ENCODE measurements at regions not wholly inside any gene's neighbourhood (a gene's known extent, or its start where the extent isn't known, plus 50 kb on each side); places are given as distances from the start of the nearest gene placed in this dataset.

DNA sequence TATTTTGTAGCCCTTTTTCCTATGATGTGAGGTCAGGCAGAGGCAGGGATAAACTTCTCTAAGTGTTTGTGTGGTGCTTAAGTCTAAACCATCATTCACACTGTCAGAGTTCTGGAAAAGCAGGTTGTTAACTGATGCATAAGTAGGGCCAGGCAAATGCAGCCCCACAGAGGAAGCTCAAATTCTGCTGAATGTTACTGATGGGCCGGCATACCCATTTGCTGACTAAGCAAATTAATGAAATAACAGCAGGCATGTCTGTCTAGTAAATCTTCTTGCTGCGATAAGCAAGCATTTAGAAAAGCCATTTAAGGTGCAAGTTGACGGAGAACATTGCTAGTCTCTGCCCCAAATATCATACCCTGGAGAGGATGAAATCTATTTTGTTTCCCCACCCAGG lies 523.2 kb upstream of the CCDC196 start:
- Histone ChIP-seq H3K4me1 (no peaks in the 10 kb centered on the region), H3K9me3 (no peaks in the 10 kb centered on the region), H3K36me3 (no peaks in the 10 kb centered on the region), H3K27ac (no peak overlapping the region), H3K4me3 (no peak overlapping the region), H3K27me3 (no peaks in the 10 kb centered on the region)
- no peak for TF ChIP-seq POLR2A (IDR thresholded peaks at IDR 0.05)
- TF ChIP-seq, protein P1, sequence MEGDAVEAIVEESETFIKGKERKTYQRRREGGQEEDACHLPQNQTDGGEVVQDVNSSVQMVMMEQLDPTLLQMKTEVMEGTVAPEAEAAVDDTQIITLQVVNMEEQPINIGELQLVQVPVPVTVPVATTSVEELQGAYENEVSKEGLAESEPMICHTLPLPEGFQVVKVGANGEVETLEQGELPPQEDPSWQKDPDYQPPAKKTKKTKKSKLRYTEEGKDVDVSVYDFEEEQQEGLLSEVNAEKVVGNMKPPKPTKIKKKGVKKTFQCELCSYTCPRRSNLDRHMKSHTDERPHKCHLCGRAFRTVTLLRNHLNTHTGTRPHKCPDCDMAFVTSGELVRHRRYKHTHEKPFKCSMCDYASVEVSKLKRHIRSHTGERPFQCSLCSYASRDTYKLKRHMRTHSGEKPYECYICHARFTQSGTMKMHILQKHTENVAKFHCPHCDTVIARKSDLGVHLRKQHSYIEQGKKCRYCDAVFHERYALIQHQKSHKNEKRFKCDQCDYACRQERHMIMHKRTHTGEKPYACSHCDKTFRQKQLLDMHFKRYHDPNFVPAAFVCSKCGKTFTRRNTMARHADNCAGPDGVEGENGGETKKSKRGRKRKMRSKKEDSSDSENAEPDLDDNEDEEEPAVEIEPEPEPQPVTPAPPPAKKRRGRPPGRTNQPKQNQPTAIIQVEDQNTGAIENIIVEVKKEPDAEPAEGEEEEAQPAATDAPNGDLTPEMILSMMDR (IDR thresholded peaks at IDR 0.05): no peak
- intact Hi-C loops (cut with DNase I; ENCODE audit: low total_unique reads): no loop called here
- DNase-seq: no peak

DNA sequence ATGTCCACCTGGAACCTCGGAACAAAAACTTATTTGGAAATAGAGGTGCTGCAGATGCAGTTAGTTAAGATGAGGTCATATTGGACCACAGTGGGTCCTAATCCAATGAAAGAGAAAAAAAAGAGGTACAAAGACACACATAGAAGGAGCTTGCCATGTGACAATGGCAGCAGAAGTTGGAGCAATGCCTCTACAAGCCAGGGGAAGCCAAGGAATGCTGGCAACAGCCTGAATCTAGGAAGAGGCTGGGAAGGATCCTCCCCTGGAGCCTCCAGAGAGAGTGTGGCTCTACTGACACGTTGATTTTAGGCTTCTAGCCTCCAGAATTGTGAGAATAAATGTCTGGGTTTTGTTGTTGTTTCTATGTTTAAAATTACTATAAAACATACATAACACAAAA lies 521.8 kb upstream of the CCDC196 start:
- DNase-seq: no peak
- Histone ChIP-seq H3K4me3 (no peak overlapping the region), H3K36me3 (no peaks in the 10 kb centered on the region), H3K27ac (no peak overlapping the region), H3K27me3 (no peaks in the 10 kb centered on the region), H3K9me3 (no peaks in the 10 kb centered on the region), H3K4me1 (no peaks in the 10 kb centered on the region)
- intact Hi-C loops (cut with DNase I; ENCODE audit: low total_unique reads): no loop called here
- no peak for TF ChIP-seq POLR2A (IDR thresholded peaks at IDR 0.05)
- TF ChIP-seq, protein P1 (IDR thresholded peaks at IDR 0.05): no peak

DNA sequence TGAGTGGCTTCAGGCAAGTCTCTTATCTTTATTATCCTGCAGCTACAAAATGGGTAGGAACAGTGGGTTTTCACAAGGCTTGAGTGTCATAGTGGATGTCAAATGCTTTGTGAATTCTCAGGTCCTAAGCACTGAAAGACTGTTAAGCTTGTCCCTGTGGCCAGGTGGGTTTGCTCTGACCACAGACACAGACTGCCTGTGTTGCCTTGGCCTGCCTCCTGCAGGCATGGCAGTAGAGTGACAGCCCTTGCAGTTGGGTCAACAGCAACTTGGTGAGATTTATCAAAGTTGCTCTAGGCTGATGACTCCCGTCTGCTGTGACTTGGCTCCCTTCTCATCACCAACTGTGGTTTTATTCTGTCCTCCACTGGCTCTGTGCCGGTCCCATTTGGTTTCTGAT lies 520.0 kb upstream of the CCDC196 start:
- Histone ChIP-seq H3K27ac (no peak overlapping the region), H3K36me3 (no peaks in the 10 kb centered on the region), H3K9me3 (no peaks in the 10 kb centered on the region), H3K4me3 (no peak overlapping the region), H3K4me1 (no peaks in the 10 kb centered on the region), H3K27me3 (no peaks in the 10 kb centered on the region)
- no peak for DNase-seq
- TF ChIP-seq, protein P1 (IDR thresholded peaks at IDR 0.05): no peak
- no peak for TF ChIP-seq POLR2A (IDR thresholded peaks at IDR 0.05)
- intact Hi-C loops (cut with DNase I; ENCODE audit: low total_unique reads): no loop called here

DNA sequence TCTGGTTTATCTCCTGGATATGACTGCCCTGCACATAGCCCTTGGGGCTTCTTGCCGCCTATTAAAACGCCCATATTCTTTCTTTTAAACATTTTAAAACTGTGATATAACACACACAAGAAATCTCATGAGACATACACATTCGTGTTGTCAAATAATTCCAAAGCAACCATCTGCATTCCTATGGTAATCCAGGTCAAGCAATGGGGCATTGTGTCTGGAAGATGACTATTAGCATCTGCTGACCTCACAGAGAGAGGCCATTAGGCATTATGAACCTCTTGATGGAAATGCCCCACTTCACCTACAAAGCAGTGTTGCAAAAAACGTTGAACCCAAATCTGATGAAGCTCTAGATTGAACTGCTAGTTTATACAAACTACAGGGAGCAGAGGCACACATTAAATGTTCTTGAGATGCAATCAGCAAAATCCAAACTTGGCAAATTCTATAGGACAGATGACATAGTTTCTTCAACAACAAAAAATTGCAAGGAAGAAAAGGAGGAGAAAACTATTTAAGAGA lies 513.8 kb upstream of the CCDC196 start:
- Histone ChIP-seq H3K4me1 (no peaks in the 10 kb centered on the region), H3K4me3 (no peak overlapping the region), H3K27ac (no peak overlapping the region), H3K9me3 (no peaks in the 10 kb centered on the region), H3K36me3 (no peaks in the 10 kb centered on the region), H3K27me3 (no peaks in the 10 kb centered on the region)
- no peak for DNase-seq
- intact Hi-C loops (cut with DNase I; ENCODE audit: low total_unique reads): no loop called here
- no peak for TF ChIP-seq POLR2A (IDR thresholded peaks at IDR 0.05)
- TF ChIP-seq, protein P1 (IDR thresholded peaks at IDR 0.05): no peak

DNA sequence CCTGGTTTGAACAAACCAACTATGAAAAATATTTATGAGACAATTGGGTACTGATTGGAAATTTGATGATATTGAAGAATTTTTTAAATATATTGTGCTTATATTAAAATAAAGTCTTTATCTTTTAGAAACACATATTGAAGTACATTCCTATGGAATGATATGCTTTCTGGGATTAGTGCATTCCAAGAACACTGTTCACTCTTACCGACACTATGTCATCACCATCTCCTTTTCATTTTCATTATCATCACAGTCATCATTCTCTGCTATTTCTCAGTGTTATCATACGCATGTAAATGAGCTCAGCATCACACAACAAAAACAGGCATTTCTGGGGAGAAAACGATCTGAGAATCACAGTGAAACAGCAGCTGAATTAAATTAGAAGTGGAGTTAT lies 513.3 kb upstream of the CCDC196 start:
- no peaks in the 10 kb centered on the region for H3K9me3 ChIP-seq
- H3K4me3 ChIP-seq: no peak overlapping the region
- intact Hi-C loops (cut with DNase I; ENCODE audit: low total_unique reads): no loop called here
- no peaks in the 10 kb centered on the region for H3K4me1 ChIP-seq
- no peak for TF ChIP-seq POLR2A (IDR thresholded peaks at IDR 0.05)
- TF ChIP-seq, protein P1 (IDR thresholded peaks at IDR 0.05): no peak
- no peaks in the 10 kb centered on the region for H3K36me3 ChIP-seq
- DNase-seq: no peak
- H3K27ac ChIP-seq: no peak overlapping the region
- no peaks in the 10 kb centered on the region for H3K27me3 ChIP-seq

Measured in uterus (tissue), 3 donors.